CD4-positive, alpha-beta T cell treated with Interleukin-21 for 1 hour (primary cell): ENCODE measurements at regions not wholly inside any gene's neighbourhood (a gene's known extent, or its start where the extent isn't known, plus 50 kb on each side); places are given as distances from the start of the nearest gene placed in this dataset.

Source experiments
- DNase-seq: peaks from one replicate; pipeline ENCODE4 v3.0.0-alpha.2; 2020

GRCh38 chr13:76651286-76651685 lies 234.9 kb downstream of the KCTD12 start:
- no peak for DNase-seq

- no peak for DNase-seq
Measured at GRCh38 chr13:76647550-76647949, 238.7 kb downstream of the KCTD12 start.

- DNase-seq: no peak
Measured at GRCh38 chr13:76646946-76647345, 239.3 kb downstream of the KCTD12 start.

DNA sequence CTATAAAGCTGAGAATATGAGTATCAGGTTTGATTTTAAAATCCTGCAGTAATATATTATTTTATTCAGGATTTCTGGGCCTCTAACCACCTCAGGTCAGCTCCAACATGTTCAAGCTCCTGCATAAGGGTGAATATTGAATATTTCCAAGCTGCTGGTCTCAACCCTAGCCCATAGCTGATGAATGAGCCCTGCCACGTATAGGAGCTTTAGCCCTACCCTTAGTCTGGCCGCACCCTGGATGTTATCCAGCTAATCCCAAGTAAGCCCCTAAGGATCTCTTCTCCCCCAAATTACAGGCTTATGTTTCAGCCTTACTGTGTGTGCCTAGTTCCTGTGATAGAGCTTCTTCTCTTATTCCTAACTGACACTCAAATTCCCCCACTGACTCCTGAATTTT lies 240.6 kb downstream of the KCTD12 start:
- no peak for DNase-seq

GRCh38 chr13:76644906-76645305 lies 241.3 kb downstream of the KCTD12 start:
- no peak for DNase-seq

GRCh38 chr13:76643596-76643995 lies 242.6 kb downstream of the KCTD12 start:
- DNase-seq: no peak

GRCh38 chr13:76641056-76641455 lies 245.1 kb downstream of the KCTD12 start:
- DNase-seq: no peak

GRCh38 chr13:76638882-76639281 lies 247.3 kb downstream of the KCTD12 start:
- no peak for DNase-seq

GRCh38 chr13:76638181-76638580 lies 248.0 kb downstream of the KCTD12 start:
- no peak for DNase-seq

DNA sequence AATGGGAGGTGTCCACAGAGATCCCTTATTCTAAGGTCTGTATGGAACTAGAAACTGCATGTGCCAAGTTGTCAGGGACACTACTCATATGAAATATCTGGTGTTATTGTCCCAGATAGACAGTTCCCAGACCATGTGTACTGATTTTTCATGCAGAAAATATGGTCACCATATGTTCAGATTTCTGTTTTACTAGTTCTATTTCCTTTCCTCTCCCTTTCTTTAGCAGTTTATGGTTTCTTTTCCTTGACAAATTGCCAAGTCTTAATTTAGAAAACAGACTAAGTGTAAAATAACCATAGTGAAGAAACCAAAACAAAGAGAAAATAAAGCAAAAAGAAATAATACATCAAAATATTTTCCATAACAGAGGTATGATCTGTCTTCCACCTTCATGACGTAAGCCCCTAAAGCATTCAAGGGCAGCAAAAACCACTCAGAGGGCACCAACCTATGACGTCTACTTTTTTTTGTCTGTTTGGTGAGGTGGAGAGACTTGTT lies 248.5 kb downstream of the KCTD12 start:
- no peak for DNase-seq

GRCh38 chr13:76636829-76637228 lies 249.4 kb downstream of the KCTD12 start:
- no peak for DNase-seq

DNA sequence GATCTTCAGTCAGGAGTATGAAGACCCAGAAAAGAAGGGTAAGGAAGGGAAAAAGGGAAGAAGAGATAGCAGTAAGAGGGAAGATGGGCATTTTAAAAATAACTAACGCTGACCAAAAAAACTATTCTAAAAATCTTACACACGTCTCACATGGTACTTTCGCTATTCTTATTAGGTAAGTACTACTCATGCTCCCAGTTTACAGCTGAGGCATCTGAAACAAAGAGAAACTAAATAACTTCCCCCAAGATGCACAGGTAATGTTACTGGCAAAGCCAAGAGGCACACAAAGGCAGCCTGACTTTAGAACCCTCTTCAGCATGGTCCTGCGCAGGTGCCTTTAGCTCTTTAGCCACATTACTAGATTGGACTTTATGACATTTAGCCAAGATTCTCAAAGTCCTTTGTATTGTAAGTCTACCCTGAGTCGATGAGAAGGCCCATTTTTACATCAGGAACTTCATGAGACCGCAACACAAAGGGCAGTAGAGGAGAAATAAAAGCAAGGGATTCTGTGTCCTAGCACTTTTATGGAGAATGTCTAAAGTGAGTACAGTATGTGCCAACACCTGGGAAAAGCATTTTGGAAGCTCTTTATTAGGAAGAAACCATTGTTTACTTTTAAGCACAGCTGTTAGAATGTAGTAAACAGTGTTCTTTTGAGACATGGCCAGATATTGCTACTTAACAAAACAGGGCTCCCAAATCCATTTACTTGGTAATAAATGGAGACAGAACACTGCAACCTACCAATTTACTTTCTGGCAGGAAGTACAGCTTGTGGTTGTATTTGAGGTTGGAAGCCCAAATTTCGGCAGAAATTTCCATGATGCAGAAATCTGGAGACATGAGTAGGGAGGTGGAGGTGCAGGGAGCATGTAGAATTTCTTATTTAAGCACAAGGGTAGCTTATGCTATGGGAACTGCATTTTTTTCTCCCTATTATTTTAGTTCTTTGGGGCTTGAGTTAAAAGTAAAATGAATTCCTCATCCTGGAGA lies 250.7 kb downstream of the KCTD12 start:
- DNase-seq: no peak

DNA sequence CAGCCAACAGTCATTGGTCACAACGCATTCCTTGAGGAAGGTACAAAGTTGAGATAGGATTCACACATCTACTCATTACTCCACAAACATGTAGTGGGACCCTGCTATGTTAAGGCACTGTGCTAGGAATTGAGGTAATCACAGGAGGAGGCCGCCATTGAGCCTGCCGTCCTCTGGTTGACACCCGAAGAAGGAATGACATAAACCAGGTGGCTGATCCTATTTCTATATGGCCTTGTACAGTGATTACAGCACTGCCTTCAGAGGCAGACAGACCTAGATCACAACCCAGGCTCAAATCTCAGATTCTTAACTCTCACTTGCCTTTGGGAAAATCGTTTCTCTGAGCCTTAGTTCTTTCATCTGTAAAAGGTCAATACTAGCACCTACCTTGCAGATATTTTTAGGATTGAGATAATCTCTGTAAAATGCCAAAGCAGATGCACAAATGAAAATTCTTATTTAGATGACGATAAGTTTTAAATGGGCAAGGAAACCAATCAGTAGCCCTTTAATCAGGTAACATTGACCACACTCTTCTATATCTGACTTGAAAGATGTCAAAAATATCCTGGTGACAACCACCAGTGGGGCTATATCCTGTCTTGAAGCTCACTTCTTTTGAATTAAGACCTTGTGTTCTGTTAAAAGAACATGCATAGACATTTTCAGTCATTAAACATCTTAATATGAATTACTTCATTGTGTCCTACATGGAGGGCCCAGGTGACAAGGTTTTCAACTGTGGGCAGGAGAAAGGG lies 251.6 kb downstream of the KCTD12 start:
- no peak for DNase-seq

- DNase-seq: no peak
Measured at GRCh38 chr13:76632401-76633044, 253.7 kb downstream of the KCTD12 start.

- DNase-seq: no peak
Measured at GRCh38 chr13:76630629-76631230, 255.5 kb downstream of the KCTD12 start.

DNA sequence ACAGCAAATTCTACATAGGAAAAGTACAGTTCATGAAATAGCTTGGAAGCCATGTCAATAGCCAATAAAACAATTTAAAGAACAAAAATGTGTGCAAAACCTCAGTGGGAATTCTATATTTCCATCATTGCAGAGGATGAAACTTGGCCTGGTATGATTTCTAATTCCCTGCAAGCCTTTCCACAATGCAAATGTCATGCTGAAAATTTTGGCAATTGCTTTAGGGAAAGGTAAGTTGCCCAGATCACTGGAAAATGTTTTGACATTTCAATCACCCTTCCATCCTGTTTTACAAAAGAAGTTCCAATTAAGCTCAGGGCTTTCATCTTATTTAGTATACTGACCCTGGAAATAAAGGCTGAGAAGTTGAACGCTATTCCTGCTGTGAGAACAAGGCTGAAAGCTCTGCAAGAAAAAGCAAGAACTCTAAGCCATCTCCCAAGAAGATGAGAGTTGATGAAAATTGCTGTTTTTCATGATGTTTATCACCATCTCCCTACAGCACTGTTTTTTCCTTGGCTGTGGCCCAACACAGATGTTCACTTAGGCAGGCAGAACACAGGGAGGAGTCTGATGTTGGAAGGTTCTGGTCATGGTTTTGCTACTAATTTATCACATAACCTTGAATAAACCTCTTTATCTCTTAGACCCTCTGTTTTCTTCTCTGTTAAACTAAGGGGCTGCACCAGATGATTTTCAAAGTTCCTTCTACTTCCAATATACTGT lies 263.7 kb downstream of the KCTD12 start:
- DNase-seq: no peak

DNA sequence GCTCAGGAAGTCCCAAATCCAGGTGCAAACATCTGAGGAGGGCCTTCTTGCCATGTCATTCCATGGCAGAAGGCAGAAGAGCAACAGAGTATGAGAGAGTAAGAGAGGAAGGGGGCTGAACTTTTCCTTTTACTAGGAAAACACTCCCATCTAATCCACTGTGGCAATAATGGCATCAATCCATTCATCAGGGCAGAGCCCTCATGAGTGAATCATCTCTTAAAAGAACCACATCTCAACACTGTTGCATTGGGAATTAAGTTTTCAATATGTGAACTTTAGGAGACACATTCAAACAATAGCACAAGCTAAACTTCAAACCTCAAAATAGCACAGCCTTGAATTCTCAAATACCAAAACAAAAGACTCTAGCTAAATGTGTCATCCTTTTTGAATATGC lies 264.5 kb downstream of the KCTD12 start:
- DNase-seq: no peak

GRCh38 chr13:76620036-76620435 lies 266.2 kb downstream of the KCTD12 start:
- DNase-seq: no peak

DNA sequence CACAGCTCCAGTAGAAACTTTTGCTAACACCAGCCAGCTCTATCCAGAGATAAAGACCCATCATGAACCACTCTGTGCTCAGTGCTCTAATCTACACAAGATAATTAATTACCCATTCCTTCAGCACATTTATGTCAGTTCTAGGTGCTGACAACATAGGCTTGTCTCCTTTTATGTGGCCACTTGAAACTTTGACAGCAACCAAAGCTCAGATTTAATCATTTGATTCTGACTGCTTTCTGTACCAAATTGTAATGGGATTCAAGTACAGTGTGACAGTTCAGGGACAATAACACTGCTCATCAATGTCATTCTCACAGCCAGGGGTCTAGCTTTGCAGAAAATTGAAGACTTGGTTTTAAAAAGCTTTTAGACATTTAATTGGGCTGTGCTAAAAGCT lies 266.6 kb downstream of the KCTD12 start:
- DNase-seq: no peak

- no peak for DNase-seq
Measured at GRCh38 chr13:76610819-76611415, 275.3 kb downstream of the KCTD12 start.

DNA sequence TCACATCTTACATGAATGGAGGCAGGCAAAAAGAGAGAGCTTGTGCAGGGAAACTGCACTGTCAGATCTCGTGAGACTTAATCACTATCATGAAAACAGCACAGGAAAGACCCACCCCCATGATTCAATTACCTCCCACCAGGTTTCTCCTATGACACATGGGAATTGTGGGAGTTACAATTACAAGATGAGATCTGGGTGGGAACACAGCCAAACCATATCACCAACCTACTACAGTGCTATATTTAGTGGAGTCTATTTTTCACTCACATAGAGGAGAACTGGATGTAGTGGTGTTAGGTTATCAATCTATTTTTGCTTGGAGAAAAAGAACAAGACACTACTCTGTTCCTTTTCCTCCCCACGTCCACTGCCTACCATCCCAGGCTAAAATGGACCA lies 276.6 kb downstream of the KCTD12 start:
- DNase-seq: no peak

DNA sequence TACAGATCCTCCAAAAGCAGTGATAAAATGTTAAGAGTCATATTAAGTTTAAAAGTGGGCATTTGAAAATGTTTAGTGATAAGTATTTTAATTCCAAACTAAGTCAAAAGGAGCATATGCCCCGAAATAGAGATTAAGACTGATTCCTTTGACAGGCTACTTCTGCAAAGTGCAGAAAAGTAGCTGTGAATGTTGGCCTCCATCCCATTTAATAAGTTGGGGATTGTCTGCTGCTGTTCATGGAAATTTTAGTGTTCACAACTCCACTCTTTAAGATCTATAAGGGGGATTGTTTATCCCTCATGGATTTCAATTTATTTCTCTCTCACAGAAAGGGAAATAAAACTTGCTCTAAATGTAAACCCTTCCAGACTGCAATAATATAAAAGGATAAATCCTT lies 278.3 kb downstream of the KCTD12 start:
- DNase-seq: no peak
